Vagina (tissue), 2 donors: ENCODE measurements at regions not wholly inside any gene's neighbourhood (a gene's known extent, or its start where the extent isn't known, plus 50 kb on each side); places are given as distances from the start of the nearest gene placed in this dataset.

ENCODE experiments used
- DNase-seq, 2 donors: peaks; one replicate each; pipeline ENCODE4 v3.0.0-alpha.2; 2017; ENCODE audit errors: extremely low spot score in 2 of 2
- H3K27ac ChIP-seq: fragments of 200-600 bp; sonication (generic); one replicate; pipeline ENCODE4 v1.5.1; 2019
- H3K27me3 ChIP-seq: fragments of 200-600 bp; sonication (generic); one replicate; pipeline ENCODE4 v1.5.1; 2019
- H3K36me3 ChIP-seq, 2 donors: fragments of 200-600 bp; sonication (generic); one replicate each; pipeline ENCODE4 v1.5.1; 2017 to 2019
- H3K4me1 ChIP-seq: fragments of 200-600 bp; sonication (generic); one replicate; pipeline ENCODE4 v1.5.1; 2019
- H3K4me3 ChIP-seq, 2 donors: fragments of 200-600 bp; sonication (generic); 1 replicate in 1 of 2; 2 replicates in 1 of 2; pipeline ENCODE4 v1.5.1; 2016 to 2019
- H3K9me3 ChIP-seq: fragments of 200-600 bp; sonication (generic); one replicate; pipeline ENCODE4 v1.5.1; 2019
- POLR2A ChIP-seq, 2 donors: fragments of 450-650 bp; IDR thresholded peaks; one replicate each; pipeline ENCODE4 v1.6.1; 2017; ENCODE audit warnings: antibody characterized with exemption in 2 of 2, mild to moderate bottlenecking in 2 of 2, moderate library complexity in 2 of 2
- POLR2AphosphoS5 ChIP-seq, 2 donors: sonication (generic); formaldehyde crosslinking; IDR thresholded peaks; one replicate each; pipeline ENCODE4 v1.9.0; 2017; ENCODE audit warnings: antibody characterized with exemption in 2 of 2, mild to moderate bottlenecking in 2 of 2, low read depth in 1 of 2; ENCODE audit not compliant: insufficient read depth in 1 of 2
- intact Hi-C: fragments of 100-400 bp; cut with DNase I; formaldehyde crosslinking; loops from one replicate; pipeline ENCODE4 v1.15.1; 2023
- TF ChIP-seq, protein P1 (sequence below), 3 experiments: fragments of 450-650 bp in 2 of 3; fragments of 200-600 bp in 1 of 3; sonication (generic) in 1 of 3; IDR thresholded peaks; one replicate each; pipeline ENCODE4 v1.5.1; 2017 to 2019; ENCODE audit warnings: antibody characterized with exemption in 3 of 3, mild to moderate bottlenecking in 2 of 3, moderate library complexity in 2 of 3

GRCh38 chr5:103894882-103895281, 332.3 kb upstream of the NUDT12 start:
- Histone ChIP-seq H3K36me3 (no peaks in the 10 kb centered on the region), H3K4me1 (no peaks in the 10 kb centered on the region), H3K27me3 (no peaks in the 10 kb centered on the region), H3K9me3 (no peaks in the 10 kb centered on the region), H3K27ac (no peak overlapping the region), H3K4me3 (no peak overlapping the region)
- TF ChIP-seq, protein P1, sequence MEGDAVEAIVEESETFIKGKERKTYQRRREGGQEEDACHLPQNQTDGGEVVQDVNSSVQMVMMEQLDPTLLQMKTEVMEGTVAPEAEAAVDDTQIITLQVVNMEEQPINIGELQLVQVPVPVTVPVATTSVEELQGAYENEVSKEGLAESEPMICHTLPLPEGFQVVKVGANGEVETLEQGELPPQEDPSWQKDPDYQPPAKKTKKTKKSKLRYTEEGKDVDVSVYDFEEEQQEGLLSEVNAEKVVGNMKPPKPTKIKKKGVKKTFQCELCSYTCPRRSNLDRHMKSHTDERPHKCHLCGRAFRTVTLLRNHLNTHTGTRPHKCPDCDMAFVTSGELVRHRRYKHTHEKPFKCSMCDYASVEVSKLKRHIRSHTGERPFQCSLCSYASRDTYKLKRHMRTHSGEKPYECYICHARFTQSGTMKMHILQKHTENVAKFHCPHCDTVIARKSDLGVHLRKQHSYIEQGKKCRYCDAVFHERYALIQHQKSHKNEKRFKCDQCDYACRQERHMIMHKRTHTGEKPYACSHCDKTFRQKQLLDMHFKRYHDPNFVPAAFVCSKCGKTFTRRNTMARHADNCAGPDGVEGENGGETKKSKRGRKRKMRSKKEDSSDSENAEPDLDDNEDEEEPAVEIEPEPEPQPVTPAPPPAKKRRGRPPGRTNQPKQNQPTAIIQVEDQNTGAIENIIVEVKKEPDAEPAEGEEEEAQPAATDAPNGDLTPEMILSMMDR (IDR thresholded peaks at IDR 0.05), result no peak
- TF ChIP-seq POLR2AphosphoS5 (IDR thresholded peaks at IDR 0.05; ENCODE audit: insufficient read depth in 1 of 2, low read depth in 1 of 2) (no peak), POLR2A (IDR thresholded peaks at IDR 0.05) (no peak)
- intact Hi-C loops, result no loop called here
- DNase-seq, result no peak

GRCh38 chr5:103891151-103891550, 328.6 kb upstream of the NUDT12 start:
- no peak for TF ChIP-seq POLR2A (IDR thresholded peaks at IDR 0.05)
- TF ChIP-seq POLR2AphosphoS5 (IDR thresholded peaks at IDR 0.05; ENCODE audit: insufficient read depth in 1 of 2, low read depth in 1 of 2), result no peak
- TF ChIP-seq, protein P1 (IDR thresholded peaks at IDR 0.05), result no peak
- no peak overlapping the region for H3K4me3 ChIP-seq
- H3K4me1 ChIP-seq, result no peaks in the 10 kb centered on the region
- no peak overlapping the region for H3K27ac ChIP-seq
- H3K9me3 ChIP-seq, result no peaks in the 10 kb centered on the region
- H3K36me3 ChIP-seq, result no peaks in the 10 kb centered on the region
- intact Hi-C loops, result no loop called here
- DNase-seq, result no peak
- no peaks in the 10 kb centered on the region for H3K27me3 ChIP-seq

GRCh38 chr5:103890313-103890712, 327.7 kb upstream of the NUDT12 start:
- Histone ChIP-seq H3K27me3 (no peaks in the 10 kb centered on the region), H3K36me3 (no peaks in the 10 kb centered on the region), H3K4me1 (no peaks in the 10 kb centered on the region), H3K4me3 (no peak overlapping the region), H3K9me3 (no peaks in the 10 kb centered on the region), H3K27ac (no peak overlapping the region)
- TF ChIP-seq POLR2A (IDR thresholded peaks at IDR 0.05), result no peak
- TF ChIP-seq, protein P1 (IDR thresholded peaks at IDR 0.05), result no peak
- no peak for TF ChIP-seq POLR2AphosphoS5 (IDR thresholded peaks at IDR 0.05; ENCODE audit: insufficient read depth in 1 of 2, low read depth in 1 of 2)
- intact Hi-C loops, result no loop called here
- DNase-seq, result no peak

DNA sequence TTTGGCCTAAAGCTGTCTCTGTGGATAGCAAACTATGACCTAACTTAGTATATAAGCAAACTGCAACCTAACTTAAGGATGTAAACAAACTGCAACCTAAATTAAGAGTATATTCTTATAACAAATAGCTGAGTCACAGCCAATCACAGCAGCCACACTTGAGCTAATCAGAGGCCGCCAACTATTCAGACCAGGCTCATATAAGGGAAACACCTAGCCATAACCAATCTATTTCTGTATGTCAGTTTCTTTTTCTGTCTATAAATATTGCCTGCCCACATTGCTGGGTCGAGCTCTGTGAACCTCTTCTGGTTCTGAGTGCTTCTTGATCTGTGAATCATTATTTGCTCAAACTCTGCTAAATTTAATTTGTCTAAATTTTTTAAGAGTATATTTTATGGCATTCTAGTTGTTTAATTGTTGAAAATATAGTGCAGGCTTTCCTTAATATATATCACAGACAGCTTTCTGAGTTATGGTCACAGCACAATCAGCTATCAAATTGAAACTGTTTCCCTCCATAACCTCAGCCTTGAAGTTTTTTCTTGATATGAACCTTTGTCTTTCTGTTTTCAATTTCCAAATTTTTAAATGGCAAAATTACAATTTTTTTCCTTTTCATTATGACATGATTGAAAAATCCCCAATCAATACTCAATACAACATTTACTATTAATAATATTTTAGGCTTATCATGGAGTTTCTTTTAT, 327.1 kb upstream of the NUDT12 start:
- H3K4me3 ChIP-seq, result no peak overlapping the region
- intact Hi-C loops, result no loop called here
- no peaks in the 10 kb centered on the region for H3K4me1 ChIP-seq
- TF ChIP-seq POLR2A (IDR thresholded peaks at IDR 0.05) (no peak), POLR2AphosphoS5 (IDR thresholded peaks at IDR 0.05; ENCODE audit: insufficient read depth in 1 of 2, low read depth in 1 of 2) (no peak)
- TF ChIP-seq, protein P1 (IDR thresholded peaks at IDR 0.05), result no peak
- no peak for DNase-seq
- H3K9me3 ChIP-seq, result no peaks in the 10 kb centered on the region
- H3K36me3 ChIP-seq, result no peaks in the 10 kb centered on the region
- H3K27me3 ChIP-seq, result no peaks in the 10 kb centered on the region
- H3K27ac ChIP-seq, result no peak overlapping the region

DNA sequence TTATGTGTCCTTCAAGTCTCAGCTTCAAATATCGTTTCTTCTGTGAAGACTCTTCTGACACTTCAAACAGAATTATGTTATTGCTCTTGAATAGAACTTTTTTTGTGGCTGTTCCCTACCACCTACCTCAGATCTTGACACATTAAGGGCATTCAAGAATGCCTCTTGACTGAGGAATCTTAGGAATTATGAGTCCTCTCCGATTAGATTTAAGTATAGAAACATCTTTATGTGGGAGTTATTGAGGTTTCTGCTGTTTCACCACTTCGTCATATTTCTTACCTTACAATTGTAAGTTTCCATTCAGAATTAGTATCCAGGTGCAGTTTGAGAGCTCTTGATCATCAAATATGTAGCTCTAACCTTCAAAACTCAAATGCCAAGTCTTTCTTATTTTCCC, 324.2 kb upstream of the NUDT12 start:
- Histone ChIP-seq H3K4me3 (no peak overlapping the region), H3K27me3 (no peaks in the 10 kb centered on the region), H3K9me3 (no peaks in the 10 kb centered on the region), H3K36me3 (no peaks in the 10 kb centered on the region), H3K4me1 (no peaks in the 10 kb centered on the region), H3K27ac (no peak overlapping the region)
- intact Hi-C loops, result no loop called here
- no peak for DNase-seq
- TF ChIP-seq POLR2AphosphoS5 (IDR thresholded peaks at IDR 0.05; ENCODE audit: insufficient read depth in 1 of 2, low read depth in 1 of 2), result no peak
- TF ChIP-seq, protein P1 (IDR thresholded peaks at IDR 0.05), result no peak
- no peak for TF ChIP-seq POLR2A (IDR thresholded peaks at IDR 0.05)
